Fibroblast of villous mesenchyme (primary cell): ENCODE measurements at regions not wholly inside any gene's neighbourhood (a gene's known extent, or its start where the extent isn't known, plus 50 kb on each side); places are given as distances from the start of the nearest gene placed in this dataset.
A peak's percentile ranks its signal among the peaks of the same experiment; 100 is the strongest.

Experiments
- DNase-seq: peaks from one replicate; pipeline ENCODE4 v3.0.0-alpha.2; 2010; ENCODE audit warnings: low read depth
- H3K4me3 ChIP-seq: 2 replicates; pipeline ENCODE4 v1.5.1; 2011; ENCODE audit warnings: low read depth, mild to moderate bottlenecking, low read length
- CTCF ChIP-seq: IDR thresholded peaks from 2 replicates; pipeline ENCODE4 v1.5.1; 2012; ENCODE audit warnings: low read depth, mild to moderate bottlenecking, low read length; ENCODE audit not compliant: insufficient read depth

- TF ChIP-seq CTCF = no peak
- no peak overlapping the region for H3K4me3 ChIP-seq
- peak; percentile 7 for DNase-seq
These were observed 195.8 kb upstream of the SEMA3C start for GRCh38 chr7:81114633-81115032.

GRCh38 chr7:81112731-81113130 lies 193.9 kb upstream of the SEMA3C start:
- no peak for DNase-seq
- TF ChIP-seq CTCF = no peak
- no peak overlapping the region for H3K4me3 ChIP-seq

GRCh38 chr7:81111781-81112540 lies 193.1 kb upstream of the SEMA3C start:
- no peak for TF ChIP-seq CTCF
- no peak overlapping the region for H3K4me3 ChIP-seq
- DNase-seq = peak; percentile 76

- TF ChIP-seq CTCF = no peak
- peak; percentile 90 for DNase-seq
- no peak overlapping the region for H3K4me3 ChIP-seq
These were observed 192.5 kb upstream of the SEMA3C start for GRCh38 chr7:81111358-81111757.

- no peak for DNase-seq
- no peak for TF ChIP-seq CTCF
- no peak overlapping the region for H3K4me3 ChIP-seq
These were observed 191.8 kb upstream of the SEMA3C start for GRCh38 chr7:81110673-81111072.

GRCh38 chr7:81098213-81098612 lies 179.4 kb upstream of the SEMA3C start:
- no peak overlapping the region for H3K4me3 ChIP-seq
- no peak for TF ChIP-seq CTCF
- DNase-seq = no peak

- no peak overlapping the region for H3K4me3 ChIP-seq
- no peak for DNase-seq
- TF ChIP-seq CTCF = no peak
These were observed 176.1 kb upstream of the SEMA3C start for GRCh38 chr7:81094952-81095351.
